A673 (cell line): ENCODE measurements at regions not wholly inside any gene's neighbourhood (a gene's known extent, or its start where the extent isn't known, plus 50 kb on each side); places are given as distances from the start of the nearest gene placed in this dataset.

ENCODE experiments used
- CTCF ChIP-seq: fragments of 300-800, 200-600 bp; sonication (generic); conservative IDR thresholded peaks from 2 replicates; pipeline ENCODE4 v1.5.1; 2017; ENCODE audit warnings: low read depth, mild to moderate bottlenecking, antibody characterized with exemption, low read length, moderate library complexity, mixed read lengths
- EZH2 ChIP-seq: fragments of 200-600 bp; sonication (generic); IDR thresholded peaks from 2 replicates; pipeline ENCODE4 v1.6.1; 2017; ENCODE audit warnings: borderline replicate concordance, low read depth, mild to moderate bottlenecking, mixed read lengths, antibody characterized with exemption, low read length; ENCODE audit not compliant: poor library complexity, severe bottlenecking

- TF ChIP-seq CTCF, result no peak
- TF ChIP-seq EZH2, result no peak
These were observed 81.0 kb upstream of the MBNL2 start for GRCh38 chr13:97141097-97141496.
